Left ventricle myocardium inferior (tissue), 1 donor: ENCODE measurements at regions not wholly inside any gene's neighbourhood (a gene's known extent, or its start where the extent isn't known, plus 50 kb on each side); places are given as distances from the start of the nearest gene placed in this dataset.

Experiments
- DNase-seq: peaks from one replicate; pipeline ENCODE4 v3.0.0-alpha.2; 2020
- H3K27ac ChIP-seq: fragments of 200-600 bp; replicated peaks from 2 replicates; pipeline ENCODE4 v1.8.0; 2021
- H3K27me3 ChIP-seq: fragments of 200-600 bp; 2 replicates; pipeline ENCODE4 v1.8.0; 2021; ENCODE audit warnings: low read depth
- H3K36me3 ChIP-seq: fragments of 200-600 bp; 2 replicates; pipeline ENCODE4 v1.8.0; 2021
- H3K4me1 ChIP-seq: fragments of 200-600 bp; 2 replicates; pipeline ENCODE4 v1.8.0; 2021
- H3K4me3 ChIP-seq: fragments of 200-600 bp; 2 replicates; pipeline ENCODE4 v1.8.0; 2021; ENCODE audit warnings: mild to moderate bottlenecking, moderate library complexity
- H3K9me3 ChIP-seq: fragments of 200-600 bp; replicated peaks from 2 replicates; pipeline ENCODE4 v1.8.0; 2021
- CTCF ChIP-seq: fragments of 200-600 bp; IDR thresholded peaks from 2 replicates; pipeline ENCODE4 v1.8.0; 2021; ENCODE audit warnings: antibody characterized with exemption, mild to moderate bottlenecking, borderline replicate concordance
- intact Hi-C: fragments of 100-400 bp; cut with micrococcal nuclease; formaldehyde crosslinking; loops from one replicate; pipeline ENCODE4 v1.11.0; 2022
- donor health status: DM: no; HTN: yes; CAD: no; lungs with severe emphysema.

DNA sequence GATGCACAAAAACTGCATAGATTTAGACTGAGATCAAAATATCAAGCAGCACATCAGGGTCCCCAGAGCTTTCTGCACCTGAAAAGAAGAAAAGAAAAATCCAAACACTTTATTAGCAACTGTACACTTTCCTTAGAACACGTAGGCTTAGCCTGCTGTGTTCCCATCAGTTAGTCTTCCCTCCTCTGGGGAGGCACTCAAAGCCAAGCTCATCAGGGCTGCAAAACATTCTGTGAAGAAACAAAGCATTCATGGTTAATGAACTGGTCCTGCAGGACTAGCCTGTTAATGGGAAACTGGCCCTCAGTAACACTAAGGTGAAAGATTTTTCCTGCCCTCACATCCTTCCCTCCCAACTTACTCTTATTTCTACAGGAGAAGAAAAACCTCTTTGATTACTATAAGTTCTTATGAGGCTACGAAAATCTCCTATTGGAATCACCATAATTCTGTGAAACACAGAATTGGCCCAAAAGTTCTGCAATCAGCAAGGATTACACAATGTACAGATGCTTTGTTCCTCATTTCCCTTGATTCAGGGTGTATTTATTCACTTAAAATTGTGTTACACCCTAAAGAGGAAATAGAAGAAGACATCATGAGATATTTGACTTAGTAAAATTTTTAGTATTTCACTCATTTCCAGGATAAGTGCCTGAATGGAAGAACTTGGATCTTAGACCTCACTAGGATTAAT, 901.0 kb upstream of the MAP3K7 start:
- TF ChIP-seq CTCF, result no peak
- peaks cover 10% of the 10 kb centered on the region for H3K4me1 ChIP-seq
- no peak overlapping the region for H3K4me3 ChIP-seq
- DNase-seq, result no peak
- H3K27ac ChIP-seq, result no peak overlapping the region
- no peaks in the 10 kb centered on the region for H3K27me3 ChIP-seq
- H3K36me3 ChIP-seq, result no peaks in the 10 kb centered on the region
- intact Hi-C loops, result no loop called here
- no peaks in the 10 kb centered on the region for H3K9me3 ChIP-seq

DNA sequence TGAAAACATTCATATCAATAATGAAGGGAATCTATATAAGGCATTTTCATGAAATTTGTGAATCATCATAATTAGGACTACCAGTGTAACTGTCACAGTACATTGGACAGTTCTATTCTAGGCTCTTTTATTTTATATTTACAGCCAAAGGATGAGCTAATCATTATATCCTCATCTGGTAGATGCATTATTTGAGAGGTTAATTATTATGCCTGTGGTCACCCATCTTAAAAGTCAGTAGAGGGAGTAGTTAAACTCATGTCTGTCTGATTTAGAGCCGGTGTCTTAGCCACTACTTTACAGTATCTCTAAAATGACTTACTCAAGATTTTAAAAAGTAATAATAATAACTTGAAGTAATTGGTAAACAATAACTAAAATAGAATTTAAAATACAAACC, 899.3 kb upstream of the MAP3K7 start:
- H3K27me3 ChIP-seq, result no peaks in the 10 kb centered on the region
- intact Hi-C loops, result no loop called here
- H3K4me3 ChIP-seq, result no peak overlapping the region
- no peaks in the 10 kb centered on the region for H3K36me3 ChIP-seq
- no peaks in the 10 kb centered on the region for H3K9me3 ChIP-seq
- H3K4me1 ChIP-seq, result peaks cover 16% of the 10 kb centered on the region
- H3K27ac ChIP-seq, result no peak overlapping the region
- no peak for DNase-seq
- no peak for TF ChIP-seq CTCF

DNA sequence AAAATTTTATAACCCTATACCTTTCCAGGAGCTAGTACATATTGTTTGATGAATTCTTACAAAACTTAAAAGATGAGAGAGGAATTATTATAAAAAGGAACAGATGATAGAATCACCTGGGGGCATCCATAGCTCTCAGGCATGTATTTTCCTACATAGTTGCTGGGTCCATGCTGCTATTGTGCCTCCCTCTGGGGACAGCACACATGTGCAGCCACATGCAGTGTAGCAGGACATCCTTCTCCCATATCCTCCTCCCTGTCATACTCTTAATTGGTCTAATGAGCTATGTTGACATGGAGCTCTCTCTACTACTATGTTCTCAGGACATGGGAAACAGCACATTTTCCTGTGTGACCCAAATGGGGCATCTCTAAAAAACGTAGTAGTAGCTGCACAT, 898.2 kb upstream of the MAP3K7 start:
- intact Hi-C loops, result no loop called here
- Histone ChIP-seq H3K4me3 (no peak overlapping the region), H3K27ac (no peak overlapping the region), H3K27me3 (no peaks in the 10 kb centered on the region), H3K9me3 (no peaks in the 10 kb centered on the region), H3K36me3 (no peaks in the 10 kb centered on the region), H3K4me1 (peaks cover 16% of the 10 kb centered on the region)
- DNase-seq, result no peak
- TF ChIP-seq CTCF, result no peak

DNA sequence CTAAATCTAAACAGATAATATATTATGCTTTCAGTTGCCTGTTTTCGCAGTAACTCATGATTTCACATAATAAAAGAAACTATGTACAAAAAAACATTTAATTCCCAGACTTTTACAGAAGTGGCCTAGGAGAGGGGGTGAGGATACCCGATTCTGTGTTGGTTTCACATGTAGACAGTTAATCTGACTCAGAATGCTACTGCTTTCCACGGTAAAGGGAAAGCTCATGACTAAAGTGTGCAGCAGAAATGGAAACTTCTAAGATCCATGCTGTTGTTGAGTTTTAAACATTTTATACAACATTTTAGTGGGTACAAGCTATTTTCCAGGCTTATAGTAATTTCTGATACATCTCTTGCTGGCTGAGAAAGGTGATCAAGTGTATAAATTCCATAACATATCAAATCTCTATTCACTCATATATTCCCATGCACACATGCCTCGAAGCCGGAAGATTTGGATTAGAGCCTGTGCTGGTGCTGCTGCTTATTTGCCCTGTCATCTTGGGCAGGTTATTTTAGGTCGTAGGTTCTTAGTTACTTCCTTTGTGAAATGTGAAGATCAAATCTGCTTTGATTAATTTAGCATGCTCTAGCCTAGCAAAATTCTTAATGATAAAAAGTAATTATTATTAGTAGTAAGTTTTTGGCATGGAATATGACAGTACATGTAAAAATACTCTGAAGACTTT, 896.7 kb upstream of the MAP3K7 start:
- intact Hi-C loops, result no loop called here
- Histone ChIP-seq H3K4me3 (no peak overlapping the region), H3K36me3 (no peaks in the 10 kb centered on the region), H3K9me3 (no peaks in the 10 kb centered on the region), H3K4me1 (peaks cover 16% of the 10 kb centered on the region), H3K27ac (no peak overlapping the region), H3K27me3 (no peaks in the 10 kb centered on the region)
- TF ChIP-seq CTCF, result no peak
- no peak for DNase-seq

GRCh38 chr6:91482498-91482897, 895.6 kb upstream of the MAP3K7 start:
- intact Hi-C loops, result no loop called here

More at GRCh38 chr6:91482498-91482897, 895.6 kb upstream of the MAP3K7 start:
- no peak for DNase-seq
- no peaks in the 10 kb centered on the region for H3K36me3 ChIP-seq
- no peaks in the 10 kb centered on the region for H3K27me3 ChIP-seq
- no peak for TF ChIP-seq CTCF
- H3K4me3 ChIP-seq, result no peak overlapping the region
- no peaks in the 10 kb centered on the region for H3K9me3 ChIP-seq
- no peak overlapping the region for H3K27ac ChIP-seq
- peaks cover 16% of the 10 kb centered on the region for H3K4me1 ChIP-seq
